Kidney glomerular epithelial cell (primary cell): ENCODE measurements at regions not wholly inside any gene's neighbourhood (a gene's known extent, or its start where the extent isn't known, plus 50 kb on each side); places are given as distances from the start of the nearest gene placed in this dataset.
A peak's percentile ranks its signal among the peaks of the same experiment; 100 is the strongest.
"Not testable (repeated sequence)": the region's sequence is repeated elsewhere in the genome, so short reads cannot be mapped to it uniquely, and the experiment has no call there.

Experiments used
- DNase-seq: peaks from one replicate; lab custom pipeline; 2025; lab: John Stamatoyannopoulos, UW

GRCh38 chr4:180281724-180282123, 1961.5 kb upstream of the TENM3 start:
- no peak for DNase-seq

GRCh38 chr4:180284267-180284666, 1958.9 kb upstream of the TENM3 start:
- DNase-seq, result no peak

- no peak for DNase-seq
These were observed 1957.4 kb upstream of the TENM3 start for GRCh38 chr4:180285796-180286195.

GRCh38 chr4:180292339-180292738, 1950.9 kb upstream of the TENM3 start:
- DNase-seq, result no peak

GRCh38 chr4:180296036-180296599, 1947.1 kb upstream of the TENM3 start:
- DNase-seq, result no peak

- no peak for DNase-seq
These were observed 1938.9 kb upstream of the TENM3 start for GRCh38 chr4:180304321-180304720.

- DNase-seq, result no peak
These were observed 1932.6 kb upstream of the TENM3 start for GRCh38 chr4:180310616-180311015.

GRCh38 chr4:180314972-180315371, 1928.2 kb upstream of the TENM3 start:
- DNase-seq, result no peak

- no peak for DNase-seq
These were observed 1912.7 kb upstream of the TENM3 start for GRCh38 chr4:180330521-180330920.

GRCh38 chr4:180333162-180333561, 1910.0 kb upstream of the TENM3 start:
- peak; percentile 9 for DNase-seq

- no peak for DNase-seq
These were observed 1907.6 kb upstream of the TENM3 start for GRCh38 chr4:180335566-180335965.

GRCh38 chr4:180336494-180337090, 1906.6 kb upstream of the TENM3 start:
- DNase-seq, result no peak

GRCh38 chr4:180341926-180342325, 1901.3 kb upstream of the TENM3 start:
- DNase-seq, result no peak

- no peak for DNase-seq
These were observed 1892.3 kb upstream of the TENM3 start for GRCh38 chr4:180350901-180351300.

GRCh38 chr4:180356766-180357165, 1886.4 kb upstream of the TENM3 start:
- no peak for DNase-seq

GRCh38 chr4:180360113-180360512, 1883.1 kb upstream of the TENM3 start:
- not testable (repeated sequence) for DNase-seq

GRCh38 chr4:180363815-180364214, 1879.4 kb upstream of the TENM3 start:
- DNase-seq, result no peak

- no peak for DNase-seq
These were observed 1870.5 kb upstream of the TENM3 start for GRCh38 chr4:180372691-180373090.

- no peak for DNase-seq
These were observed 1865.5 kb upstream of the TENM3 start for GRCh38 chr4:180377741-180378140.

- DNase-seq, result peak; percentile 4
These were observed 1862.5 kb upstream of the TENM3 start for GRCh38 chr4:180380733-180381132.

- no peak for DNase-seq
These were observed 1851.6 kb upstream of the TENM3 start for GRCh38 chr4:180391613-180392012.

- DNase-seq, result no peak
These were observed 1848.9 kb upstream of the TENM3 start for GRCh38 chr4:180394312-180394711.

- DNase-seq, result no peak
These were observed 1848.5 kb upstream of the TENM3 start for GRCh38 chr4:180394730-180395129.

- no peak for DNase-seq
These were observed 1844.6 kb upstream of the TENM3 start for GRCh38 chr4:180398564-180398963.
